ENCODE measurements at regions not wholly inside any gene's neighbourhood (a gene's known extent, or its start where the extent isn't known, plus 50 kb on each side); places are given as distances from the start of the nearest gene placed in this dataset.

DNA sequence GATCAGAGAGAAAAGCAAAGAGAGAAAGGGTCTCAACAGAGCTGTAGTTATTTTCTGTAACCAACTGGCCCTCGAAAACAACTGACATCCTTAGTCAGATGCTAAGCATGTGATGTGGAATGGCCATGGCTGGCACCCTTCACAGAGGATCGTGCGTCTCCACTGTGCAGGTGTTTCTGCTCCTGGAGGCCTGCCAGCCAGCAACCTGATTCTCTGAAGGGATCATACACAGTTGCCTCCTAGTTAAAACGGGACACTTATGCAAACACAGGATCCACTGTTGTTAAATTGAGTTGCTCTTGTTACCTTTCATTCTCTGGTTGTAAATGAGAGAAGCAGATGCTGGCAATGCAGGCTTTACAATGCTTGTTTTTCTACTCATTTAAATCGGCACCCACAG is 148.5 kb downstream of the HDGFL1 start:
- TF ChIP-seq CTCF (IDR thresholded peaks at IDR 0.05), result no peak
- no peak for TF ChIP-seq CREB1 (CRISPR knock-in tag; IDR thresholded peaks at IDR 0.05)
- TF ChIP-seq ETV6 (CRISPR knock-in tag; IDR thresholded peaks at IDR 0.05), result no peak
- TF ChIP-seq, protein P1, sequence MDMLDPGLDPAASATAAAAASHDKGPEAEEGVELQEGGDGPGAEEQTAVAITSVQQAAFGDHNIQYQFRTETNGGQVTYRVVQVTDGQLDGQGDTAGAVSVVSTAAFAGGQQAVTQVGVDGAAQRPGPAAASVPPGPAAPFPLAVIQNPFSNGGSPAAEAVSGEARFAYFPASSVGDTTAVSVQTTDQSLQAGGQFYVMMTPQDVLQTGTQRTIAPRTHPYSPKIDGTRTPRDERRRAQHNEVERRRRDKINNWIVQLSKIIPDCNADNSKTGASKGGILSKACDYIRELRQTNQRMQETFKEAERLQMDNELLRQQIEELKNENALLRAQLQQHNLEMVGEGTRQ (CRISPR knock-in tag; IDR thresholded peaks at IDR 0.05), result no peak
- no peak for TF ChIP-seq PRRX2 (CRISPR knock-in tag; IDR thresholded peaks at IDR 0.05)
- TF ChIP-seq NR2C2 (CRISPR knock-in tag; IDR thresholded peaks at IDR 0.05), result no peak
- TF ChIP-seq, protein P2, sequence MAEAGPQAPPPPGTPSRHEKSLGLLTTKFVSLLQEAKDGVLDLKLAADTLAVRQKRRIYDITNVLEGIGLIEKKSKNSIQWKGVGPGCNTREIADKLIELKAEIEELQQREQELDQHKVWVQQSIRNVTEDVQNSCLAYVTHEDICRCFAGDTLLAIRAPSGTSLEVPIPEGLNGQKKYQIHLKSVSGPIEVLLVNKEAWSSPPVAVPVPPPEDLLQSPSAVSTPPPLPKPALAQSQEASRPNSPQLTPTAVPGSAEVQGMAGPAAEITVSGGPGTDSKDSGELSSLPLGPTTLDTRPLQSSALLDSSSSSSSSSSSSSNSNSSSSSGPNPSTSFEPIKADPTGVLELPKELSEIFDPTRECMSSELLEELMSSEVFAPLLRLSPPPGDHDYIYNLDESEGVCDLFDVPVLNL (CRISPR knock-in tag; IDR thresholded peaks at IDR 0.05; ENCODE audit: borderline replicate concordance, low read depth), result no peak
